T-helper 9 cell (primary cell): ENCODE measurements at regions not wholly inside any gene's neighbourhood (a gene's known extent, or its start where the extent isn't known, plus 50 kb on each side); places are given as distances from the start of the nearest gene placed in this dataset.

Source experiments
- DNase-seq: peaks from one replicate; pipeline ENCODE4 v3.0.0-alpha.2; 2020

DNA sequence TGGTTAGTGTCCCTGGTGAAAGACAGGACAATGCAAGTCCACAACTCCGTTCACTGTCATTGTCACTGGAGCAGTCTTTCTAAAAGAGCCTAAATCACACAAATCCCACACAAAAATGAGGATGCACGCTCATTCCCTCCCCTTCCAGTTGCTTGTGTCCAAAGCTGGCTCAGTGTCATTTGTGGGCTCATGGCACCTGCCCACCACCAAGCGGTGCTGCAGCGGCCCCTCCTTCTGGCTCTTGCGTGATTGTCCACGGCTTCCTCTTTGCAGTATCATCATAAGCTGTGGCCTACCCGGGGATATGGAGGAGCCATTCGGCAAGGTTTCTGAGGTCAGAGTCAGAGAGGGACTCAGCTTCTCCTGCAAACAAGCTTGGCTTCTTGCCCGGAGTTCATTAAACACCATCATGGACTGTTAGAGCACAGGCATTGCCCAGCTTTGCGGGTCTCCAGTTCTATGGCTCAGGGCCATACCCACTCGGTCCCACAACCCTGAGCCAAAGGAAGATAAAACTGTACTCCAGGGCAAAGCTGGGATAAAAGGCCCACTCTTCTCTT, 179.4 kb upstream of the AGAP1 start:
- no peak for DNase-seq

DNA sequence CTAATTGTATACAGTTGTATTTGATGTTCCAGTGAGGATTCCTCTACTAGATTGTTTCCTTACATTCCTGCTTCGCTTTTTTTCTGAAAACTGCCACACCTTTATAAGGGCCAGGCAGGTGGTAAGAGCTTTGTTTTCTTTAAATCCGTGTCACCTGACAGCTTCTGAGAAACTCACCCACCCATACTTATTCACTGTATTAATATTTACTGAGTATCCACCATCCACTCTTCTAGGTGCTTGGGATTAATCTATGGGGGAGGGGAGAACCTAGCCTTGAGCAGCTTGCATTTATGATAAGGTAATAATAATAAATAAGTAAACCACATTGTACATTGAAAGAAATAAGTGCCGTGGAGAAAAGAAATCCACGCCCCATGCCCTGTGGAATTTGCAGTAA, 174.7 kb upstream of the AGAP1 start:
- no peak for DNase-seq

DNA sequence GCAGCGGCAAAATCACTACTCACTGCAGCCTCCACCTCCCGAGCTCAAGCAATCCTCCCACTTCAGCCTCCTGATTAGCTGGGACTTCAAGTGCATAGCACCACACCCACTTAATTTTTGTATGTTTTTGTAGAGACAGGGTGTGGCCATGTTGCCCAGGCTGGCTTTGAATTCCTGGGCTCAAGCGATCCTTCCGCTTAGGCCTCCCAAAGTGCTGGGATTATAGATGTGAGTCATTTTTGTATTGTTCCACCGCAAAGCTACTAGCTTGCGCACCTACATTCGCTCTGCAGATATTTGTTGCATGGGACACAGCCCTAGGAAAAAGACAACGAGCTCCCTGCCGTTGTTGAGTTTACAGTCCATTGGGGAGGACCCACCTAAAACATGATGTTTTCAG, 173.5 kb upstream of the AGAP1 start:
- DNase-seq: no peak

DNA sequence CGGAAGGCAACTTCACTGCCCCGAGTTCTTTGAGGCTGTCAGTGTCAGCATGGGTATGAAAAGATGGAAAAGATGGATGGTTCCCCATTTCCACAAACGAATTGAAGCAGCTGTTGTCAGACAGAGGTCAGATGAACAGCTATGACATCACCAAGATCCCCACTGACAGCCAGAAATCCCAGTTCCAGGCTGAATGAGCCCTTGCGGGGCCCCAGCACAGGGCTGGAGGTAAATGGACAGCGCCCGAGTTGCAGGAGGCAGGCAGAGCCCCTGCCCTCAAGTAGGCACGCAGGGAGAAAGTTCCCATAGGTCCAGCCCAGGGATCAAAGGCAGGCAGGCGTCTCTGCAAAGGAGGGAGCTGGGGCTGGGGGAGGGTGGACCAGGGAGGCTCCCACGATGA, 169.5 kb upstream of the AGAP1 start:
- no peak for DNase-seq

DNA sequence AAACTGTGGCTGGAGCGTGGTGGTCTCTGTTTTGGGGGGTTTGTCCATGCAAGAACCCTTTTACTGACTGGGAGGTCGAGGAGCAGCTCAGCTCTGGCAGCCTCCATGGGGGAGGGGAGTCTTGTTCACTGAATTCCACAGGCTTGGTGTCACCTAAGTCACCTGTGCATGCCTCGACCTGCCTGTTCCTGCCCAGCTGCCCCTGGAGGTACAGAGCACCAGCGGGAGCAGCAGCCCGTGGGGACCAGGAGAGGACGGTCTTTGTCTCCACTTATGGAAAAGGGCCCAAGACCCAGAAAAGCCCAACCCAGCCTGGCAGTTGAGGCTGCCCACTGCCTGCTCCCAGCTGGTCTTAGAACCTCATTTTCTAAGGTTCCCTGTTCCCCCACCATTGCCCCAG, 168.7 kb upstream of the AGAP1 start:
- DNase-seq: no peak

DNA sequence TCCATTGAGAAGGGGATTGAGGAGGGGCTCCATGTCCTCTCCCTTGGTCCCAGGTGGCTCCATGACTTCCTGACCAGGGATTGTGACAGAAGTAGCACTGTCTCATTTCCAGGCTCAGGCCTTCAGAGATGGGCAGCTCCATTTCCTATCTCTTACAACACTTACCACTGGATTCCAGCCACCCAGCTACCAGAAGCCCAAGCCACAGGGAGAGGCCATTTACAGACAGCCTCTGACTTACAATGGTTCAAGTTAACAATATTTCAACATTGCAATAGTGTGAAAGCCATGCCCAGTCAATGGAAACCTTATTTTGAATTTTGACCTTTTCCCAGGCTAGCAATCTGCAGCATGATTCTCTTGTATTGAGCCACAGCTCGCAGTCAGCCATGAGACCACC, 164.9 kb upstream of the AGAP1 start:
- no peak for DNase-seq

DNA sequence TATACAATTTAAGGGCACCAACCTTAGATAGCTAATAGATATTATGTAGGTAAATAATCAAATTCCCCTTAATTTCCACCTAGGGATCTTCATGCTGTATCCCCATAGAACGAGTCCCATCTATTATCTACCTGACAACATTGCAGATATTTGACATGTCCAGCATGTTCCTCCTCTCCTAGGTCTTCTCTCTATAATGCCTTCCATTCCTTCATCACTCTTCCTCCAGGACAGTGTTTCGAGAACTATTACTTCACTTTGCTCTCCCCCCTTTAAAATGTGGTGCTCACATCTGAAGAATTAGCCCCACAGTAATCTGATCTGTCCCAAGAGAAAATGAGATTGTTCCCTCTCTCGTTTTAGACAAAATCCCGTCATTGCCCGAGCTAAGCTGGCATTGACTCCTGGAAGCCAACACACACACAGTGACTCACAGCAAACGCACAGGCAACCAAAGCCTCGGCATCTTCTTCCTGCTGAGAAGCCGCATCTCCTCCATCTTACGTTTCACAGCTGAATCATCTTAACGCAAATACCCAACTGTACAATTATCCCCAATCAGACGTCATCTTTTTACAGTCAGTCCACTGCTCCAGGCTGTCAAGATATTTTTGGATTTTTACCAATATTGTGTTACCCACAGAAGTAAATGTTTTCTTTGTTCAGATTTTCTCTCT, 162.9 kb upstream of the AGAP1 start:
- DNase-seq: no peak

DNA sequence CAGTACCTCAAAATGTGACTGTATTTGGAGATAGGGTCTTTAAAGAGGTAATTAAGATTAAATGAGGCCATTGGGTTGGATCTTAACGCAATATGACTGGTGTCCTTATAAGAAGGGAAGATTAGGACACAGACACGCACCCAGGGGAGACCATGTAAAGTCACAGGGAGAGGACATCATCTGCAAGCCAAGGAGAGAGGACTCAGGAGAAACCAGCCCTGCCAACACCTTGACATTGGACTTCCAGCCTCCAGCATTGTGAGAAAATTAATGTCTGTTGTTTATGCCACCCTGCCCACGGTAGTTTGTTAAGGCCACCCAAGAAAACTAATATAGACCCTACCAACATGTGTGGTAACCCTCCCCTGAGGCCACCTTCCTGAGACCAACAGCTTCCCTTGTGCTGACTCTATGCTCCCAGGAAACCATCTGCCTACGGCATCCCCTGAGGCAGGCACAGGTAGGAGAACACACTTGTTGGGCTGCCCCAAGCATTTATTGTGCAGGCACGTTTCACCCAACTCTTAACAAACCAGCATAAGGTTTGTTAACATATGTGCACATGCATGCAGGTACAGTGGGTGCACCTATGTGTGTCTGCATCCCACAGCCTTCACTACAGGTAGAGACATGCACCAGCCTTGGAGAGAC, 161.5 kb upstream of the AGAP1 start:
- DNase-seq: no peak

DNA sequence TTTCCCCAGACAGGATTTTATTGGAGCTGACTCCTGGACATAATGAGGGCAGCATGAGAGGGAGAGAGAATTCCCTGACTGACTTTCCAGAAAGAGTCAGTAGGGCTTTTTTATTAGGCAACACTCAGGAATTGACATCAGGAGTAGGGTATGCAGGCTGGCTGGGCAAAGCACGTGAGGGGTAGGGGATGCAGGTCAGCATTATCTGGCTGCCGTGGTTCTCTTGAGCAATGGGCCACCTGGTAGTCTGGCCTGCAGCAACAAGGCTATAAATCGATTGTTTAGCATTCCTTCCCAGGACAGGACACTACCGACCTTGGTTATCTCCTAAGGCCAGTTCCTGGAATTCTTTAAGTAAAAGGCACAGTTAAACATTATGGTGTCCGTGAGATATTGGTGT, 160.8 kb upstream of the AGAP1 start:
- no peak for DNase-seq

DNA sequence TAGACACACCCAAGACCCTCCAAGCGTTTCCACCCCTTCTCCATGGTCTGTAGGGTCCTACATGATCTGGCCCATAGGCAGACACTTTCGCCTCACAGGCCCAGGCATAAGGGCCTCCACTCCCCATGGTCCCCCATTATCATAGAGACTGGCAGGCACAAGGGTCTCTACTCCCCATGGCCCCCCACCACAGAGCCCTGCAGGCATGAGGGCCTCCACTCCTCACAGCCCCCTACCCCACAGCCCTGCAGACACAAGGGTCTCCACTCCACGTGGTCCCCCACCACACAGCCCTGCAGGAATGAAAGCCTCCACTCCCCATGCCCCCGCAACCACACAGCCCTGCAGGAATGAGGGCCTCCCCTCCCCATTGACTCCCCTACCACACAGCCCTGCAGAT, 159.7 kb upstream of the AGAP1 start:
- DNase-seq: no peak

DNA sequence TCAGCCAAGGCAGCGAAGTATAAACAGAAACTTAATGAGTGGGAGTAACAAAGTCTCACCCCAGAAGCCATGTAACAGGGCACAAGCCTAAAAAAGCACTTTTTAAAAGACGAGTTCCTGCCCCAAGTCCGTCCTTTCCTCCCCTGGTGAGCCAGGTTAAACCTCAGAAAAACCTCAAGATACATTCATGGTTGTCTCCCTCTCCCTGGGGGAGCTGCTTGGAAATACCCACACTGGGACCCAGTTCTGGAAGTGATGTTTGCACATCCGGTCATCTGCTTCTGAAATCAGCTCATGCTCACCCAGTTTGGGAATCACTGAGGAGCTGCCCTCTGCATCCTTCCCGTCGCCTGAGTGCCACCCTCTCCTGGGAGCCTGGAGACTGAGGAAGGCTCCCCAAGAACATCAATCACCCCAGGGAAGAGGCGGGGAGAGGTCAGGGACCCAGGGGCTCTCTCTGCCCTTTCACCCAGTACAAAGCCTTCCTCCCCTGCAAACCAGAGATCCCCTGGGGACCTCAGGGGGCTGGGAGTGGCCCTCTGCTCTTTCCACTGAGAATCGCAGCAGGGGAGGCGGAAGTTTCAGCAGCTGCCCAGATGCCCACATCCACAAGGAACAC, 150.6 kb upstream of the AGAP1 start:
- no peak for DNase-seq

DNA sequence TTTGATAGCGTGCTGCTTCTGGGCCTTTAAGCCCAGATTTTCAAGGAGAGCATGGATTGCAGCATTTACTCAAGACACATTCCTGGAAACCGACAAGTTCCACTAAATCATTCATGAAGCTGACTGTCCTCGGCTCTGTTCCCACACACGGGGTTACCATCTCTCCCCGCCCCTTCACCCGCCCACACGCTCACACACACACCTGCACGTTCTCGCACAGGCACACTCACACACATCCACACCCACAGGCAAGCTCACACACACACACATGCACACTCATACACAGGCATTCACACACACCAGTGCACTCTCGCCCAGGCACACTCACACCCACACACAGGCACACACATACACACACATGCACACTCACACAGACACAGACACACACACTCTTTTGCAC, 150.0 kb upstream of the AGAP1 start:
- DNase-seq: no peak

DNA sequence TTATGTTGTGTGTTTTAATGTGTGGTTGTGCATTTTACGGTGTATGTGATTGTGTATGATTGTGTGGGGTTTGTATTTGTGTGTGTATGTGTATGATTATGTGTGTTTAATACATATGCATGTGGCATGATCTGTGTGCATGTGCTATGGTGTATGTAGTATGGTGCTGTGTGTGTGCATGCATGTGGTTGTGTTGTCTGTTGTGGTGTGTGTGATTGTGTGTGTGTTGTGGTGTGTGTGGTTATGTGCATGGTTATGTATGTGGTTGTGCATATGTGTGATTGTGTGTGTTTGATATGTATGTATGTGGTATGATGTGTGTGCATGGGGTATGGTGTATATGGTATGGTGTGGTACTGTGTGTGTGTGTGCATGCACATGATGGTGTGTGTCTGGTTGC, 148.1 kb upstream of the AGAP1 start:
- no peak for DNase-seq

DNA sequence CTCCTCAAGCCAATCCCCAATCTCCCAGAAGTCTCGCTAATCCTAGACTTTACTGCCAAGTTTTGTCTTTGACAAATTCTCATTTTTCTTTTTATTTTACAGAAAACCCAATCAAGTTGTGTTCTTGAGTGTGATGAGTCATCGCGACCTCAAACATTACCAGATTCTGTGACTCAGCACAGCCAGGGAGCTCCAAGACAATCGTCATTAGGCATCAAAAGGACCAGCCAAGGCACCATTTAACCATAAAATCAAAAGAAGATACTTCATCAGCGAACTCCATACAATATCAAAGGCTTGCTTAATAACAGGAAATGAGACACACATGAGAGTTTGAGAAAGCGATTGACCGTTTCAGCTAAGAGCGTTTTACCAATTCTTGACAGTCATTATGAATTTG, 146.2 kb upstream of the AGAP1 start:
- DNase-seq: no peak

DNA sequence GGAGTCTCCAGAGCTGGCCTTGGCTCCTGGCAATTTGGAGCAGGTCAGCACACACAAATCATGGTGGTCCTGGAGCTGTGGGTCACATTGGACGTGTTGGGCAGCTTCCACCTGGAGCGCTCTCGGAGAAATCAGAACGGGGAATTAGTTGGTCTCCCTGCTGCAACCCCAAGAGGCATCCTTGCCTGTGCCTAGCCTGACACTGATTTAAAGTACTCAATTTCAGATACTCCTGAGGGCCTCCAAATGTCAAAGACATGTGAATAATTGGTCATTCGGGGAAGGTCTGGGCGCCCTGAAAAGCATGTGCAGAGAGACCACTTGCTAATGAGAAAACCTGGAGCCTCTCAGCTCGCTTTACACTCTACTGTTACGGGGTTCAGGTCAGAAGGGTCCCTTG, 145.5 kb upstream of the AGAP1 start:
- DNase-seq: no peak

DNA sequence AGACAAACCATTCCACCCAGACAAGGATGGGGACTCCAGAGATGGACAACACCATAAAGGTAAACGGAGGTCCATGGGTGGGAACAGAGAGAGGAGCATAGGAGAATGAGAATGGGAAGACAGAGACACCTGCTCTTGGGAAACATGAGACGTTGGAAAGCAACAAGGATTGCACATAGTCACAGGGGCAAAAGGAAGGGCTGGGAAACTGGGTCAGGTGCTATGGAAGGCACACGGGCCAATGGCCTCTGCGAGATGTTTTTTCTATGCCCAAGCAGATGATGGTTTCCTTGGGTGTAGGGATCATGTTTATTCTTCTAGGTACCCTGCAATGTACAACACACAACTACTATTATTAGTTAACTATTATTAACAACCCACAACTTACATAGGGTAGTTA, 143.6 kb upstream of the AGAP1 start:
- DNase-seq: no peak

DNA sequence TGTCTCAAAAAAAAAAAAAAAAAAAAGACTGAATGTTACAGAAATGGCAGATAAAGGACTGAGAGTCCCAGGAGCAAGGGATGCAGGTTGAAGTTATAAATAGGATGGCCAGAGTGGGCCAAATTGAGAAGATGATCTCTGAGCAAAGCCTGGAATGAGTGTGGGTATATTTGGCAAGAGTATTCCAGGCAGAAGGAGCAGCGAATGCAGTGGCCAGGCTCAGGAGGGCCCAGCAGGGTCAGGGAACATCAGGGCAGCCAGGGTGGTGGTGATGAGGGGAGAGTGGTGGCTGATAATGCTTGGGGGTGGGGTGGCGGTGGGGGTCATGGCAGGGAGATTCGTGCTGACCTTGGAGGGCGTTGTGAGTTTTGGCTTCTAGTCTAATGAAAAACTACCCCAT, 141.3 kb upstream of the AGAP1 start:
- DNase-seq: no peak

DNA sequence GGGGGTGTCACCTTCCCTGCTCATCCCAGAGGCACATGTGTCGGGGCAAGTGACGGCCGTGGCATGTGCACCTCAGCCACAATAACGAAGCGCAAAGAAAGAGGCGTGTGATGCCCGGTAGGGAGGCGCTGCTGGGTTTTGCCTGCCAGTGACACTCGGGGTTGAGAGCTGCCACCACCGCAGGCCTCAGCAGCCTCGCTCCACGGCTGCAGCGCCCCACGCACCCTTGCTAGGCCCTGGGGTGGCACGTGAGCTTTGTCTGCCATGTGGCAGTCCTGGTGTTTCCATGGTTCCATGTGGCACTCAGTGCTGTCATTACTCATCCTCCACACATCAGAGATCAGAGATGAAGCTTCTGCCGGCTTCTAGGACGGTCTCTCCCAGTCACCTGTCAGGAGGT, 136.0 kb upstream of the AGAP1 start:
- no peak for DNase-seq

DNA sequence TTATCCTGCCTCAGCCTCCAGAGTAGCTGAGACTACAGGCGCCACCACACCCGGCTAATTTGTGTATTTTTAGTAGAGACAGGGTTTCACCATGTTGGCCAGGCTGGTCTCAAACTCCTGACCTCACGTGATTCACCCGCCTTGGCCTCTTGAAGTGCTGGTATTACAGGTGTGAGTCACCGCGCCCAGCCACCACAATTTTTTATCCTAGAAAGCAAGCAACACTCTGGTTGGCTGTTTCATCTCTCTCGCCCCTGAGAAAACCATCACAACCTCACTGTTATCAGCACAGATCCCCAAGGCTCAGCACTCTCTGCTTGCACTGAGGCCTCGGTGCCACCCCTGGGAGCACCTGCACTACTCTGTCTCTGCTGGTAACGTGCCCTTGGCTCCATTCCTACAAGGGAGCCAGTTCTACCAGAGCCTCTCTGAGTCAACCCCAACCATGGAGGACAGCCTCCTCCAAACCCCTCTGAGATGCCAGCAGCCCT, 134.8 kb upstream of the AGAP1 start:
- DNase-seq: no peak

DNA sequence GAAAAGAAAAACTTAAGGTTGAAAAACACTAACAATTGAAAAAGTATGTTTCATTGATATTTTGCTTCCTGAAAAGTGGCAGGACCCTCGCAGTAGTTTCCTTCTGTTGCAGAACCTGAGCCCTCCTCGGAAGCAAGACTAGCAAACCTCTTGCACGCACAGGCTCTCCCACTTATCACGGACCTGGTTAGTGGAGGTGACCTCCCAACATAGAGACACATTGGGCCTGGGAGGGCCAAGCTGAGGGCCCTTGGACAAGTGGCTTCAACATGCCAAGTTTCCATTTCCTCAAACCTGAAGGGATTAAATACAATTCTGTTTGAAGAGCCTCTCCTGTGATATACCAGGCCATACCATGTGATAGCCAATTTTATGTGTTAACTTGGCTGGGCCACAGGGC, 133.4 kb upstream of the AGAP1 start:
- DNase-seq: no peak

DNA sequence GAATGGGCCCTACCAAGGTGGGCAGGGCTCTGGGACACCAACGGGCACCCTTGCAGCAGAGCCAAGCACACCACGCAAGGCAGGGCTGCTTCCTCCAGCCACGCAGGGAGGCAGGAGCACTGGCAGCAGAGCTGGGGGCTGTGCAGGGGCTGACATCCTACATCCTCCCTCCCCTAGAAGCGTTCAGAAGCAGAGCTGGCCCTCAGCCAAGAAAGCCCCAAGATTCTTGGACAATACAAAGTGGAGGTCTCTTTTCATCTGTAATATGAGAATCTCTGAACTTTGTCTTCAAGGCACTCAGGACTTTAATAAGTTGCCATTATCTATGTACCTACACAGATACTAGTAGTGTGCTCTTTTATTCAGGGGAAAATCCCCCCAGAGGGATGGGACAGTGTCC, 128.1 kb upstream of the AGAP1 start:
- DNase-seq: no peak

DNA sequence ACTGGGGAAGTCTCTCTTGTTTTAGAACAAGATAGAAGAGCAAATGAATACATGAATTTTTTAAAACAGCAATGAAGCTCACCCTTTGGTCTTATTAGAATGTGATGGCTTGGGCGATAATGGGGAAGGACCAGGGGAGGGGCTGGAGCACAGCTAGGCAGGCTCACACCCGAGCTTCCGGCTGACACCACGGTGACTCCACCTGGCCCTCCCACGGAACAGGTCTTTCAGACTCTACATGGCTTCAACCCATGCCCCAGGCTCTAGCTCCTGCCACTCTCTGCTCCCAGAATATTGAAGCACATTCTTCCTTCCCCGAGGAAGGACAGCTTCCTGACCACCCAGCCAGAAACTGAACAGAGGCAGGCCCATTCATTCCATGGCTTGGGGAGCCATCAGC, 127.5 kb upstream of the AGAP1 start:
- no peak for DNase-seq

DNA sequence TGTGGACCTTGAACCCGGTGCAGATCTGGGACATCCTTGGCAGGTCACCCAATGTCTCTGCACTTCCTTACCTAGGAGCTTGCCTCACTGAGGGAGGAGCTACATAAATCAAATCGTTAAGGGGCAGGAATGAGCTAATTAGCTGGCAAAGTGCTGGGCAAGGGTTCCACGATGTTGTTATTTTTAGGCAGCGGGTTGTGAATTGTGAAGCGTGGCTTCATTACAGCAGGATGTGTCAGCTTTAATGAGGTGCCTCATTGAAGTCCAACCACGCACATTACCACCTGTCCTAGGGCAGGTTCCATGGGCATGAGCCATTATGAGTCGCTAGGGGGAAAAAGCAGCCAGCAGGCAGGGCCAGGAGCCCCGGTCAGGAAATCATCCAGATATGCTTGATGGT, 127.0 kb upstream of the AGAP1 start:
- no peak for DNase-seq

DNA sequence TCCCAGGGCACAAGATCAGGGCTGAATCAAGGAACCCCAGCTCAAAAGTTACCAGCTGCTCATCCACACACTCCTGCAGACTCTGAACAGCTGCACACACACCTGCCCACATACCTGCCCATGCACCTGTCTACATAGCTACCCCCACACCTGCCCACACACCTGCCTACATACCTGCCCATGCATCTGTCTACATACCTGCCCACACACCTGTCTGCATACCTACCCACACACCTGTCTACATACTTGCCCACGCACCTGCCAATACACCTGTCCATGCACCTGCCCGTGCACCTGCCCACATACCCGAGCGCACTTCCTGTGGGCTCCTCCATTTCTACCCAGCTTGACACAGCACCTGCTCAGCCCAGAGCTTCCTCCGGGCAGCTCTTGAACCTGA, 122.8 kb upstream of the AGAP1 start:
- DNase-seq: no peak
